ENCODE measurements at regions not wholly inside any gene's neighbourhood (a gene's known extent, or its start where the extent isn't known, plus 50 kb on each side); places are given as distances from the start of the nearest gene placed in this dataset.

DNA sequence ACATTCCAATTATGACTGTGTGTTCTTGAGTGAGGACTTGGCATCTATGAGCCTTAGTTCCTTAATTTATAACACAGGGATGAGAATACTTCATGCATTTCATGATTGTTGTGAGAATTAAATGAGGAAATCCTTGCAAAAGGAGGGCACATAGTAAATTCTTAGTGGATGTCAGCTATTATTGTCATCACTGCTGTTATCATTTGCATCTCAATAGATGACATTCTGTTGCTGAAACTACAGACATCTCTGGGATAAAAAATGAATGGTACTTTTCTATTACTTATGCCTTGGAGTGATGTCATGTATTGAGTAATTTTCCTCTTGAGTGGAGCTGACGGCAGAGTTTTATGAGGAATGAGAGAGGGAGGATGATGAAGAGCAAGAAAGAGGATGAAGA is 184.4 kb upstream of the CDH11 start:
- Histone ChIP-seq H3K27ac (ENCODE audit: low read depth, low read length) (no peak overlapping the region), H3K9ac (ENCODE audit: extremely low read depth, low read length, poor library complexity, severe bottlenecking) (no peak overlapping the region), H3K4me3 (ENCODE audit: low read length) (no peak overlapping the region), H3K36me3 (ENCODE audit: control insufficient read depth, insufficient read depth, low read length) (no peaks in the 10 kb centered on the region), H3K27me3 (ENCODE audit: control insufficient read depth, insufficient read depth, low read length, poor library complexity, severe bottlenecking) (no peaks in the 10 kb centered on the region), H3K9me3 (ENCODE audit: control insufficient read depth, low read length) (no peaks in the 10 kb centered on the region), H3K4me1 (ENCODE audit: control insufficient read depth, insufficient read depth, low read length) (no peaks in the 10 kb centered on the region)
- Mint-ChIP-seq H3K36me3 (ENCODE audit: low read depth) (no peaks in the 10 kb centered on the region), H3K9me3 (no peaks in the 10 kb centered on the region), H3K4me1 (peaks cover 15% of the 10 kb centered on the region), H3K27ac (no peak overlapping the region), H3K4me3 (no peak overlapping the region), H3K27me3 (ENCODE audit: insufficient read depth) (no peaks in the 10 kb centered on the region)
- TF ChIP-seq, protein P1, sequence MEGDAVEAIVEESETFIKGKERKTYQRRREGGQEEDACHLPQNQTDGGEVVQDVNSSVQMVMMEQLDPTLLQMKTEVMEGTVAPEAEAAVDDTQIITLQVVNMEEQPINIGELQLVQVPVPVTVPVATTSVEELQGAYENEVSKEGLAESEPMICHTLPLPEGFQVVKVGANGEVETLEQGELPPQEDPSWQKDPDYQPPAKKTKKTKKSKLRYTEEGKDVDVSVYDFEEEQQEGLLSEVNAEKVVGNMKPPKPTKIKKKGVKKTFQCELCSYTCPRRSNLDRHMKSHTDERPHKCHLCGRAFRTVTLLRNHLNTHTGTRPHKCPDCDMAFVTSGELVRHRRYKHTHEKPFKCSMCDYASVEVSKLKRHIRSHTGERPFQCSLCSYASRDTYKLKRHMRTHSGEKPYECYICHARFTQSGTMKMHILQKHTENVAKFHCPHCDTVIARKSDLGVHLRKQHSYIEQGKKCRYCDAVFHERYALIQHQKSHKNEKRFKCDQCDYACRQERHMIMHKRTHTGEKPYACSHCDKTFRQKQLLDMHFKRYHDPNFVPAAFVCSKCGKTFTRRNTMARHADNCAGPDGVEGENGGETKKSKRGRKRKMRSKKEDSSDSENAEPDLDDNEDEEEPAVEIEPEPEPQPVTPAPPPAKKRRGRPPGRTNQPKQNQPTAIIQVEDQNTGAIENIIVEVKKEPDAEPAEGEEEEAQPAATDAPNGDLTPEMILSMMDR (conservative IDR thresholded peaks at IDR 0.05): no peak
- DNase-seq: no peak
- 83 to 97% methylated on average over 1 of the region's 1 CpG for WGBS, 2 experiments (ENCODE audit: insufficient coverage in 1 of 2, insufficient read length in 1 of 2)

DNA sequence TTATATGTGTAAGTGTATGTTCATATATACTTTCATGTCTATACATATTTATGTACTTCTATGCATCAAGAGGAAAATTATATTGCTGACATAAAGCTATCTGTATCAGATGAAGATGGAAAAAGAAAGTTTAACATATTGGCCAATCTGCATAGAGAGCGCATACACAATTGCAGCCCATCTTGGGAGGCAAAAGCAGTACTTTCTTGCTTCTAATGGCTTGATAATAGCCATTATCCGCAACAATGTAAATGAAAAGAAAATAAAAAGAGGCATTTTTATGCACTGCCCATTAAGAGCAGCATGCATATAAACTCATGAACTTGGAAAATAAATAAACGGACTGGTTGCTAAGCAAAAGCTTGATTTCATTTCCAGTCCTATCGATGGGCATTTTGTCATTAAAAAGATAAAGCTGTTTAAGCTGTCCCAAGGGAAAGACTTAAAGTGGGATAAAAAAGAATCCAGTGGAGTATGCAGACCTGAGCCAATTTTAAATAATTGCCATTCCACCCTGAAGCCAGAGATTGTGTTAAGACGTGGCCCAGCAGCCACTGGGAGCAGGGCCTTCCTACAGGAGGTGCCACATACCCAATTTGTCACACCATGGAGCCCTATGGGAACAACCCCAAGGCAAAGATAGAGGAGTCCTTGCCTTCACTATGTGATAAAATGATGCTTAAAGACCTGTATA is 183.6 kb upstream of the CDH11 start:
- H3K36me3 ChIP-seq (ENCODE audit: control insufficient read depth, insufficient read depth, low read length): no peaks in the 10 kb centered on the region
- WGBS, 2 experiments (ENCODE audit: insufficient coverage in 1 of 2, insufficient read length in 1 of 2): 92 to 100% methylated on average over 3 to 5 of the region's 5 CpGs
- H3K9me3 ChIP-seq (ENCODE audit: control insufficient read depth, low read length): no peaks in the 10 kb centered on the region
- H3K4me1 ChIP-seq (ENCODE audit: control insufficient read depth, insufficient read depth, low read length): no peaks in the 10 kb centered on the region
- no peak overlapping the region for H3K4me3 ChIP-seq (ENCODE audit: low read length)
- no peak for DNase-seq
- H3K27ac ChIP-seq (ENCODE audit: low read depth, low read length): no peak overlapping the region
- Mint-ChIP-seq H3K4me3 (no peak overlapping the region), H3K9me3 (no peaks in the 10 kb centered on the region), H3K27me3 (ENCODE audit: insufficient read depth) (no peaks in the 10 kb centered on the region), H3K27ac (no peak overlapping the region), H3K4me1 (peaks cover 15% of the 10 kb centered on the region), H3K36me3 (ENCODE audit: low read depth) (no peaks in the 10 kb centered on the region)
- TF ChIP-seq, protein P1 (conservative IDR thresholded peaks at IDR 0.05): no peak
- no peak overlapping the region for H3K9ac ChIP-seq (ENCODE audit: extremely low read depth, low read length, poor library complexity, severe bottlenecking)
- no peaks in the 10 kb centered on the region for H3K27me3 ChIP-seq (ENCODE audit: control insufficient read depth, insufficient read depth, low read length, poor library complexity, severe bottlenecking)

DNA sequence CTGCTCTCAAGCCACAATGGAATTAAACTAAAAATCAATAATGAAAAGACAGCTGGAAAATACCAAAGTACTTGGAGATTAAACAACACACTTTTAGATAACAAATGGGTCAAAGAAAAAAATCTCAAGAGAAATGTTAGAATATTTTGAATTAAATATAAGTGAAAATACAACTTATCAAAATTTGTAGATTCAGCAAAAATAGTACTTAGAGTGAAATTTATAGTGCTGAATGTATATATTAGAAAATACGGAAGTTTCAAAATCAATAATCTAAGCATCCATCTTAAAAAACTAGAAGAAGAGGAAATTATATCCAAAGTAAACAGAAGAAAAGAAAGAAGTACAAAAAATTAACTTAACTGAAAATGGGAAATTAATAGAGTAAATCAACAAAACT is 179.2 kb upstream of the CDH11 start:
- Histone ChIP-seq H3K4me3 (ENCODE audit: low read length) (no peak overlapping the region), H3K9ac (ENCODE audit: extremely low read depth, low read length, poor library complexity, severe bottlenecking) (no peak overlapping the region), H3K4me1 (ENCODE audit: control insufficient read depth, insufficient read depth, low read length) (no peaks in the 10 kb centered on the region), H3K36me3 (ENCODE audit: control insufficient read depth, insufficient read depth, low read length) (no peaks in the 10 kb centered on the region), H3K27me3 (ENCODE audit: control insufficient read depth, insufficient read depth, low read length, poor library complexity, severe bottlenecking) (no peaks in the 10 kb centered on the region), H3K9me3 (ENCODE audit: control insufficient read depth, low read length) (no peaks in the 10 kb centered on the region), H3K27ac (ENCODE audit: low read depth, low read length) (no peak overlapping the region)
- Mint-ChIP-seq H3K4me3 (no peak overlapping the region), H3K9me3 (no peaks in the 10 kb centered on the region), H3K36me3 (ENCODE audit: low read depth) (no peaks in the 10 kb centered on the region), H3K27me3 (ENCODE audit: insufficient read depth) (no peaks in the 10 kb centered on the region), H3K27ac (no peak overlapping the region), H3K4me1 (peaks cover 17% of the 10 kb centered on the region)
- no CpG with 5 or more reads among the region's 1 CpG for WGBS, 2 experiments (ENCODE audit: insufficient coverage in 1 of 2, insufficient read length in 1 of 2)
- DNase-seq: no peak
- TF ChIP-seq, protein P1 (conservative IDR thresholded peaks at IDR 0.05): no peak

All from endodermal cell (in vitro differentiated cells).